ENCODE measurements at regions not wholly inside any gene's neighbourhood (a gene's known extent, or its start where the extent isn't known, plus 50 kb on each side); places are given as distances from the start of the nearest gene placed in this dataset.
A peak's percentile ranks its signal among the peaks of the same experiment; 100 is the strongest.

- no peak for TF ChIP-seq CTCF (IDR thresholded peaks at IDR 0.05)
- H3K27ac Mint-ChIP-seq, result no peak overlapping the region
- peaks cover 16% of the 10 kb centered on the region for H3K4me1 ChIP-seq (ENCODE audit: insufficient read depth, low read length)
- DNase-seq (peak in 9 of 14 experiments; percentile 3 to 51 (median 15)), ATAC-seq (ENCODE audit: poor library complexity) (peak; percentile 68)
- H3K9me3 Mint-ChIP-seq, result no peaks in the 10 kb centered on the region
- H3K27me3 Mint-ChIP-seq, result peaks cover 13% of the 10 kb centered on the region
- H3K36me3 ChIP-seq (ENCODE audit: insufficient read depth, low read length), result no peaks in the 10 kb centered on the region
- peaks cover 11% of the 10 kb centered on the region in 2 experiments for H3K27me3 ChIP-seq (ENCODE audit: control insufficient read depth in 1 of 2, insufficient read depth in 2 of 2, low read length in 2 of 2)
- H3K27ac ChIP-seq (ENCODE audit: low read depth in 1 of 2, low read length in 2 of 2), result no peak overlapping the region
- intact Hi-C loops (cut with DNase I, micrococcal nuclease), result no loop called here
- no peaks in the 10 kb centered on the region for H3K9me3 ChIP-seq (ENCODE audit: control insufficient read depth in 1 of 2, insufficient read depth in 1 of 2, low read length in 2 of 2)
- ChIA-PET POLR2A (interaction anchor here (1.3 kb wide), 2 partner anchors 8 to 386 kb away, joined by 3 read pairs; no protein-coding TSS in a partner anchor), CTCF (no interaction called here)
- H3K4me3 ChIP-seq (ENCODE audit: low read length), result peak overlapping the region; percentile 24
- H3K4me1 Mint-ChIP-seq (ENCODE audit: low read depth), result peaks cover 10% of the 10 kb centered on the region
- no peaks in the 10 kb centered on the region for H3K36me3 Mint-ChIP-seq (ENCODE audit: low read depth)
- peak overlapping the region; percentile 47 for H3K4me3 Mint-ChIP-seq
Measured at GRCh38 chr17:77571155-77571981, 387.1 kb upstream of the TNRC6C start.

GRCh38 chr17:77572065-77572601 is 386.4 kb upstream of the TNRC6C start:
- DNase-seq, result peak in 1 of 14 experiments; percentile 13
- peaks cover 13% of the 10 kb centered on the region for H3K27me3 Mint-ChIP-seq
- no peak overlapping the region for H3K27ac ChIP-seq (ENCODE audit: low read depth in 1 of 2, low read length in 2 of 2)
- H3K36me3 Mint-ChIP-seq (ENCODE audit: low read depth), result no peaks in the 10 kb centered on the region
- no peaks in the 10 kb centered on the region for H3K9me3 Mint-ChIP-seq
- peaks cover 11% of the 10 kb centered on the region in 2 experiments for H3K27me3 ChIP-seq (ENCODE audit: control insufficient read depth in 1 of 2, insufficient read depth in 2 of 2, low read length in 2 of 2)
- H3K27ac Mint-ChIP-seq, result no peak overlapping the region
- no peaks in the 10 kb centered on the region for H3K36me3 ChIP-seq (ENCODE audit: insufficient read depth, low read length)
- peaks cover 16% of the 10 kb centered on the region for H3K4me1 ChIP-seq (ENCODE audit: insufficient read depth, low read length)
- no peaks in the 10 kb centered on the region for H3K9me3 ChIP-seq (ENCODE audit: control insufficient read depth in 1 of 2, insufficient read depth in 1 of 2, low read length in 2 of 2)
- peaks cover 10% of the 10 kb centered on the region for H3K4me1 Mint-ChIP-seq (ENCODE audit: low read depth)
- H3K4me3 Mint-ChIP-seq, result peak overlapping the region; percentile 47
- POLR2A ChIA-PET, result interaction anchor here (1.3 kb wide), 2 partner anchors 9 to 385 kb away, joined by 3 read pairs; no protein-coding TSS in a partner anchor
- CTCF ChIA-PET, result no interaction called here
- peak overlapping the region; percentile 24 for H3K4me3 ChIP-seq (ENCODE audit: low read length)
- TF ChIP-seq CTCF (IDR thresholded peaks at IDR 0.05), result no peak
- ATAC-seq (ENCODE audit: poor library complexity), result peak; percentile 44
- intact Hi-C loops (cut with DNase I, micrococcal nuclease), result no loop called here

DNA sequence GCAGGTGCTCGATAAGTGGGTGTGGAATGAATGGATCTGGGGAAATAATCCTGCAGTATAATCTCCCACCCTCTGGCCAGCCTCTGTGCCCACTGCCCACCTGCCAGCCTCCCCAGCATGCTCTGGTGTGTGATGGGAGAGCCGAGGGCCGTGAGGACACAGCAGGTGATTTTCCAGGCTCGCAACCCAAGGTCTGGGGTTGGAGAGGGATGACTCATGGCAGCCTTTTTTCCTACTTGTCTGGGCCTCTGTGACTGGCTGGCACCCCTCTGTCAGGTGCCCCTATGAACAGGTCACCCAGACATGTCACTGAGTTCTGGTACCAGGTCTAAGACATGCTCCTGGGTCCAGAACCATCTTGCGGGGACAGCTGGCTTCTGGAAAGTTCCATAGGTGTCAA is 385.7 kb upstream of the TNRC6C start:
- Mint-ChIP-seq H3K27me3 (peaks cover 13% of the 10 kb centered on the region), H3K4me3 (peak overlapping the region; percentile 7), H3K4me1 (ENCODE audit: low read depth) (peaks cover 10% of the 10 kb centered on the region), H3K36me3 (ENCODE audit: low read depth) (no peaks in the 10 kb centered on the region), H3K9me3 (no peaks in the 10 kb centered on the region), H3K27ac (no peak overlapping the region)
- no peaks in the 10 kb centered on the region for H3K9me3 ChIP-seq (ENCODE audit: control insufficient read depth in 1 of 2, insufficient read depth in 1 of 2, low read length in 2 of 2)
- DNase-seq, result no peak
- no peaks in the 10 kb centered on the region for H3K36me3 ChIP-seq (ENCODE audit: insufficient read depth, low read length)
- POLR2A ChIA-PET, result interaction anchor here (1.3 kb wide), 1 partner anchor 9 kb away, joined by 3 read pairs; no protein-coding TSS in a partner anchor
- peaks cover 11% of the 10 kb centered on the region in 2 experiments for H3K27me3 ChIP-seq (ENCODE audit: control insufficient read depth in 1 of 2, insufficient read depth in 2 of 2, low read length in 2 of 2)
- no peak for ATAC-seq (ENCODE audit: poor library complexity)
- no peak overlapping the region for H3K4me3 ChIP-seq (ENCODE audit: low read length)
- peaks cover 16% of the 10 kb centered on the region for H3K4me1 ChIP-seq (ENCODE audit: insufficient read depth, low read length)
- H3K27ac ChIP-seq (ENCODE audit: low read depth in 1 of 2, low read length in 2 of 2), result no peak overlapping the region
- intact Hi-C loops (cut with DNase I, micrococcal nuclease), result no loop called here
- CTCF ChIA-PET, result no interaction called here
- no peak for TF ChIP-seq CTCF (IDR thresholded peaks at IDR 0.05)
